Activated T-cell treated with anti-CD3 and anti-CD28 coated beads for 48 hours (primary cell): ENCODE measurements at regions not wholly inside any gene's neighbourhood (a gene's known extent, or its start where the extent isn't known, plus 50 kb on each side); places are given as distances from the start of the nearest gene placed in this dataset.
A peak's percentile ranks its signal among the peaks of the same experiment; 100 is the strongest.
"Not testable (repeated sequence)": the region's sequence is repeated elsewhere in the genome, so short reads cannot be mapped to it uniquely, and the experiment has no call there.

Experiments used
- DNase-seq: peaks from one replicate; pipeline ENCODE4 v3.0.0-alpha.2; 2020; ENCODE audit warnings: low read depth

DNA sequence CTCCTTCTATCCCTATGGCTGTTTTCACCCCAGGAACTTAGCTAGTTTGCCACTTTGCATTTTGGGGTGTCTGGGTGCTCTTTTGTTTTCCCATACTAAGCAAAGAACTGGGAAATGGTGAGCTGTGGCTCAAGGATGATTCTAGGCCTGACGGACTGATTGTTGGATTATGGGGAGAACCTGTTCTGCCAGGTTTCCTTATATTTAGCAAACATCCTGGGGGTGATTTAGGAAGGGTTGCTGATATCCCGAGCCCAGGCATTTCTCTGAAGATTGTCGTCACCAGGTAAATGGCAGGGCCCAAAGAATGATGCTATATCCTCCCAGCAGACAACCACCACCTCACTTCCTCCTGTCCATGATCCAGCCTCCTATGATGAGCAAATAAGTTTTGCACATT lies 72.1 kb upstream of the GRB10 start:
- DNase-seq = no peak

DNA sequence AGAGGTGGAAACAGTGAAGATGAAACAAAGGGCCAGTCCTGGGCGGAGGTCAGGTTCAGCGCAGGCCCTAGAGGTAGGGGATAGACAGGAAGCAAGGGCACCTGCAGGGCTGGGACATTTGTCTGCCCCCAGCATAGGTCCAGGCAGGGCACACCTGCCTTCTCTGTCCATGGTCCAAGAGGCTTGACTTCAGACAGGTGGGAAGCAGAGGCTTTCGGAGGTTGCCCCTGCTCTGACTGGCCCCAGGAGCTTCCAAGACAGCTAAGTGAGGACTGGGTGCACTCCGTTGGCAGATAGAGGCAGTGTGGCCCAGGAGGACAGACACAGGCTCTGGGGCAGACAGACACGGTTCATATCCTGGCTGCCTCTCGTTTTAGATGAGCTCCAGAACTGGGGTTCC lies 71.6 kb upstream of the GRB10 start:
- no peak for DNase-seq

DNA sequence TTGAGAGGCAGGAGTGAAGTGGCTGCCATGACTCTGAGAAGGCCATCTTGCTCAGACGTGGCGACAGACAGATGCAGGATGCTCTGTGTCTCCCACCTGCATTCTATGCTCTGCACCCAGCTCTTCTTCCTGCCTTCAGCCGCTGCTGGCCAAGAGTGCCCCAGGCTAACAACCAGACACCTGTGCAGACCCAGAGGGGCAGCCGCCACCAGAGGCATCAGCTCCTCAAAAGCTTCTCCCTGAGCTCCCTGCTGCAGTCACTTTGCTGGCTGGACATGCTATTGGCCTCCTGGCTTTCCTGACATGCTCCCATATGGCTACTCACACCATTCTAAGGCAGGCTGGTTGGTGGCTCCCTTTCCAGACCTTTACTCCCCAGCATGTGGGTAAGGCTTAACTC lies 70.6 kb upstream of the GRB10 start:
- no peak for DNase-seq

DNA sequence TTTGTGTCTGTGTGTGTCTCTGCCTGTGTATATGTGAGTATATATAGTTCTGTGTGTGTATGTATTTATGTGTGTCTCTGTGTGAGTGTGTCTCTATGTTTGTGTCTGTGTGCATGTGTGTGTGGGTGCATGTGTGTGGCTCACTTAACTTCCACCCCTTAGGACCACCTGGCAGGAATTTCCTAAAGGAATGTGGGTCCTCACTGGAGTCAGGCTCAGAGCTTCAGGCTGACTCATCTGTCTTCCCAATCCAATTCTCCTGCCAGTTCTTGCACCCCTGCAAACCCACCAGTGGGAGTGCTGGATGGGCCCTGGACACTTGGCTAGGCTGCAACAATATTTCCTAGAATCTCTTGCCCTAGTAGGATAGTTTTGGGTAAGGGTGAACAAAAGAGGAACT lies 70.2 kb upstream of the GRB10 start:
- DNase-seq = no peak

DNA sequence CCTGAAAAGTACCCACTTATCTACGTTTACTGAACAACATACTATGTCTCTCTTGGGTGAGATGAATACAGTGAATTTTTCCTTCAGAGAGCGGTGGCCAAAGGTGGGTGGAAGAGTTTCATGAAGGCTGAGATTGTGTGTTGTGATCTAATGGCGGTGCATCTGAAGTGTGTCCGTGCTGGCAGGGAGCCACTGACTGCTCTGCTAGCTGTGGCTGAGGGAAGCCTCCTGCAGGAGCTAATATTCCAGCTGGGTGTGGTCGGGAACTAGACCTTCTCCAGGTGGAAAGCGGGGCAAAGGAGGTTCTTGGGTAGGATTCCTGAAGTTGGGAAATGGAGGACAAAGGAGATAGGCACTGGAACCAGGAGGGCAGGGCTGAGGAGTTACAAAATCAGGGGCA lies 69.2 kb upstream of the GRB10 start:
- no peak for DNase-seq

DNA sequence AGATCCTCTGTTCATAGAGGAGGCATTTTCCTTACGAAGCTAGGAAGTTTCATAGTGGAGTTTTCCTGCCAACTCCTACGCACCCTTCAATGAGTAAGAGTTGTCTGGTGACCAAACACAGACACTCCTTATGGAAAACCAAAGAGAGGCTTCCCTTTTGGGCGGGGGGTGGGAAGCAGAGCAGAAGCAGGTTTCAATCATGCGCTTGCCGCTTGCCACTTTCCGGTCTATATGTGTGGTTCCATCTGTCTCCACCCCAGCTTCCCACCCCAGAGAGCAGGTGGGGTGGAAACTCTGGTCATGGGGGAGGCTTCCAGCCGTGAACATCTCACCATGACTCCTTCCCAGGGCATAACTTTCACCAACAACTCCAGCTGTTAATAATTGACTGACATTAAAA lies 68.8 kb upstream of the GRB10 start:
- DNase-seq = no peak

DNA sequence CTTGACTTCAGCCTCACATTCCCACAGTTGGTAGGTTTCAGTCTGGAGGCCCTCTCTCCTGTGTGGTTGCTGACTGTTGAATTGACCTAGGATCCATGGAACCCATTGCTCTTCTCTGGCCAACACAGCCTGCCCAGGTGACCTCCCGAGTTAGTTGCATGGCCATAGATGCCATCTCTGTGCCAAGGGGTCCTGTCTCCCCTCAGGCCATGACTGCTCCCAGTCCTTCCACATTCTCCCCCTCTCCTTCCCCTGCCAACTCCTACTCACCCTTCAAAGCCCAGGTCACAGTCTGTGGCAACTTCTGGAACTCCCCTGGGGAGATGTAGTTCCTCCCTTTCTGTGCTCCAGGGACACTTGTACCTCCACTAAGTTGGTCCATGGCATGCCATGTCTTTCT lies 67.3 kb upstream of the GRB10 start:
- no peak for DNase-seq

DNA sequence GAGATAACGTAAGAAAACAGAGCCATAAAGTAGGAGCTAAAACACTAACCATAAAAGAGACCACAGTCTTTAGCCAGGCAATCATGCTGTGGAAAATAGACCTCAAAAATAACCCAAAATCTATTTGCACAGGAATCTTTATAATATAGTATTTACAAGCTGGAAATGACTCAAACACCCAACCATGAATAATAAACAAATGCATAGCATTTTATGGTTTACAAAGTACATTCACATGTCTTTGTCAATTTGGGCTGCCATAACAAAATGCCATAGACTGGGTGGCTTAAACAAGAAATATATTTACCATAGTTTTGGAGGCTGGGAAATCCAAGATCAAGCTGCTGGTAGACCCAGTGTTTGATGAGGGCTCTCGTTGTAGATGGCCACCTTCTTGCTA lies 65.5 kb upstream of the GRB10 start:
- DNase-seq = no peak

DNA sequence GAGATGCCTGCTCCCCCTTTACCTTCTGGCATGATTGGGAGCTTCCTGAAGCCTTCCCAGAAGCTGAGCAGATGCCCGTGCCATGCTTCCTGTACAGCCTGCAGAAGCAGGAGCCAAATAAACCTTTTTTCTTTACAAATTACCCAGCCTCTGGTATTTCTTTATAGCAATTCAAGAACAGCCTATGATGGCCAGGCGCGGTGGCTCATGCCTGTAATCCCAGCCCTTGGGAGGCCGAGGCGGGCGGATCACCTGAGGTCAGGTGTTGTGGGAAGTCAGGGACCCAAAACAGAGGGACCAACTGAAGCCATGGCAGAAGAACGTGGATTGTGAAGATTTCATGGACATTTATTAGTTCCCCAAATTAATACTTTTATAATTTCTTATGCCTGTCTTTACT lies 62.2 kb upstream of the GRB10 start:
- not testable (repeated sequence) for DNase-seq

DNA sequence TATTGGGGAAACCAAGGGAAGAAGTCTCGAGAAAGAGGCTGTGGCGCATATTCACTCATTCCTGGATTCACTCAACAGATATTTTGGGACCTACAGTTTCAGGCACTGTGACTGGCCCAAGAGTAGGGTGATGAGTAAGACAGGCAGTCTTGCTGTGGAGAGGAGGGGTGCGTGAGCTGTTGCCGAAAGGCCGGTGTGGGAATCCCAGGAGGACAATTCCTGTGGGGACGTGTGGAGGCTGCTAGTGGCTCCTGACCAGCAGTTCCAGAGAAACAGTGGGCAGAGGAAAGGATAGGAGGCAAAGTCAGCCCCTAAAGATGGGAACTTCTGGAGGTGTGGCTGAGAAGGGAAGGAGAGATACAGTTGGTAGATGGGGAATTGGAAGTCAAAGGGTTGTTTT lies 59.3 kb upstream of the GRB10 start:
- no peak for DNase-seq

DNA sequence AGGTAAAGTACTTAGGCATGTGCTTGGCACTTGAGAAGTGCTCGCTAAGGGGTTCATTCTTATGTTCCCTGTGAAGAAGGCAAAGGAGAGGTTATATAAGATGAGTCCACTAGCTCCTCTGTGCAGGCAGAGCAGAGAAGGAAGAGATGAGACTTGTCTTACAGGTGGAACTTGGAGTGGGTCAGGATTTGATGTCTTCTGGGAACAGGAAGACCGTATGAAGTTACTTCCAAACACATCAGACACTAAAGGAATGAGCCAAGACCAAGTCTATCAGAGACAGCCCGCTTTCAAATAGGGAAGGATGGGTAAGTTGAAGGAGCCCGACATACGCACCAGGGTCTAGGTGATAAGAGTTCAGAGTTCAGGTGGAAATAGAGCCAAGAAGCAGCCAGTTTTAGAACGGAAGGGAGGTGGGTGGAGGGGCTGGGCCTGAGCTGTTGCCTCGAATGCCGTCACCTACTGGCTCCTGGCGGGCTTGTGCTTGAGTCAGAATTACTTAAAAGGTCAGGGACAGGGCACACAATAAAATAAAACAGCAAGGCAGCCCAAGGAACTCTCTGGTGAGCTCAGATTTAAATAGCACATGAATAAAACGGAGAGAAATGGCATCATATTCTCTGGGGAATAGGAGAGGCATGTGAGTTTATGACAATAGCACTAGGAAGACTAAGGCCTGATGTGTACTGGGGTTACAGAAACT lies 56.1 kb upstream of the GRB10 start:
- no peak for DNase-seq

DNA sequence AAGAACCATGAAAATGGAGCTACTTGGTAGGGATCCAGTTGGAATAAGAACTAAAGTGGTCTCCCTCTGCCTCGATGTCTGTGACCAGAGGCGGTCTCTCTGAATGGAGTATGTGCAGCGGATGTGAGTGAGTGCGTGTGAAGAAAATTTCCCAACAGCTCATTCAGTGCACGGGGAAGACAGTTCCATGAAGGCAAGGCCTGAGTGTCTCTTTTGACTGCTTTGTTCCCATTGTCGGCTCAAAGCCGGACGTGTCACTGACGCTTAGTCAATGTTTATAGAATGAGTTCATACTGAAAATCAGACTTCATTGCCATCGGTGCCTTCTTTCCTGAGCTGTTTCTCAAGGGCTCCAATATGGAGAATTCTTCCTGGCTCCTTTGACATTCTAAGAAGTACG lies 55.3 kb upstream of the GRB10 start:
- DNase-seq = no peak

DNA sequence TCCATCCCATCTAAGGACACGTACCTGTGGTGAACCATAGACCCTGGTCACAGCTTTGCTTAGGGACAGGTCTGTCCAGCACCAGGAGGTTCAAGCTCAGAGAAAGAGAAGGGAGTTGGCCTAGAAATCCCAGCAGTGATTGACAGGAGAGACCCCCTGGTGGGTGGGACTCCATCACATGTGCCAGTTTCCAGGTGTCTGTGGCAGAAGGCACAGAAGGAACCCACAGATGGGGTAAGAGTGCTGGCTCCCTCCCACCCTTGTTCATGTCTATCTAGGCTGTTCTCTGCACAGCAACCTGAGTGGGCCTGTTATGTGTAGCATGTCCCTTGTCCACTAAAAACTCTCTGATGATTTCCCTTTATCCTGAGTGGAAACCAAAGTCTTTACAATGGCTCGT lies 54.0 kb upstream of the GRB10 start:
- no peak for DNase-seq

DNA sequence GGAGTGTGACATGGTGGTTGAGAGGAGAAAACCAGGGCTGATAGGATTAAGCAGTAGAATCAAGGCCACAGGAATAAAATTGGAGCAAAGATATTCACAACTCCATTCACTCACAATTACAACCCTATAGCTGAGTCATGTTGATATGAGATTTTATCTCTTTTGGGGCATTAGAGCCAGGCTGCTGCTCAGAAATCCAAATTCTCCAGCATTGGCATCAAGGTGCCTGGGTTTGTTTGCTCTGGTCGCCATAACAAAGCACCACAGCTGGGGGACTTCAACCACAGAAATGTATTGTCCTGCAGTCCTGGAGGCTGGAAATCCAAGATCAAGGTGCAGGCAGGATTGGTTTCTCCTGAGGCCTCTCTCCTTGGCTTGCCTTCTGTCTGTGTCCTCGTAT lies 52.5 kb upstream of the GRB10 start:
- no peak for DNase-seq

DNA sequence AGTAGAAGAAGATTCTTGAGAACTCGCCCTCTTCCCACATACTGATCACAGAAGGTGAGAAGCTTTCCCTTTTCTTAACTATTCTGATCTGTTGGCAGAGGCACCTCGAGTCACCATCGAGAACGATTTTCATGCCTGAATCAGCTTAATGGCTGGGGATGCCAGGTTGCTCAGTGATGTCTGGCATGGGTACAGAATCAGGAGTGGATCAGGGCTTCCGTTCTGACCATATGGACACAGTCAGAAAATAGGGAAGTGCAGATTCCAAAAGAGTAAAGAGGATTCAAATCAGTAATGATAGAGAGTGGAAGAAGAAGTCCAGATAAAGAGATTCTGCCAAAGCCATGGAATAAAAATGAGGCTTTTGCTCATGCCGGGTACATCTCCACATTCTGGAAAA lies 52.0 kb upstream of the GRB10 start:
- no peak for DNase-seq

DNA sequence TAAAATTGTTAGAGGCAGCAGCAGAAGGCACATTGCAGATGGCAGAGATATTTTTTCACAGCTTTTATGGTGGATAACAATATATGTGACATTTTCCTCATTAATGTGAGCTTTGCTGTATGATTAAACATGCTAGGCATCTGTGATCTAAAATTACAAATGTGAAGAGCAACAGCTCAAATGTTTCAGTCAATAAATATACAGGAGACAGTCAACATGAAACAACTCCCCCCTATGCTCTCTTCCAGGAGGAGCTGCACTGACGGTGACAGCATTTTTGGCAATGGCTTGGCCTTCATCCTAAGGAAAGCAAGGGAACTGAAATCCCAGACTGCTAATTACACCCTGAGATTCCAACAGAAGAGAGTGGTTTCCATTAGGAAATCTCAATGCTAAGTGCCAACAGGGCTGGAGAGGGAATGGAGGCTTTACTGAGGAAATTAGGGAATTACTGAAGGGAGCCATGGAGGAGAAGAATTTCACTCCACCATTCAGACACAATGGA lies 51.4 kb upstream of the GRB10 start:
- DNase-seq = no peak

DNA sequence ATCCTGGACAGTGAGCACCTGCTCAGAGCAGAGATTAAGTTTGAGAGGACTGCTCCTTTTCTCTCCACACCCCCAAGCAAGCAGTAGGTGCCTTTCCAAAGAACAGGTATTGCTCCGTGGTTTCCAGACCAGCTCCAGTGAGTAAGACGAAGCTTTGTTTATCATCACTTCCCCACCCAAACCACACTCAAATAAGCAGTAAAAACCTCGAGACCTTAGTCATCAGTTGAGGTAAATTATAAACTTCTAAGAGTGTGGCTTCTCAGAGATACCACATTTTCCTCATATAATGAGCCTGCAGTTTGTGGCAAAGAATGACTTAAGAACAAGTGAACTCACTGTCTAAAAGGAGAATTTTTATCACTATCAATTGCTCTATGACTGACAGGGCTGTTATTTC lies 50.0 kb upstream of the GRB10 start:
- peak; percentile 15 for DNase-seq
